ENCODE measurements at regions not wholly inside any gene's neighbourhood (a gene's known extent, or its start where the extent isn't known, plus 50 kb on each side); places are given as distances from the start of the nearest gene placed in this dataset.
A peak's percentile ranks its signal among the peaks of the same experiment; 100 is the strongest.
"Not testable (repeated sequence)": the region's sequence is repeated elsewhere in the genome, so short reads cannot be mapped to it uniquely, and the experiment has no call there.

DNA sequence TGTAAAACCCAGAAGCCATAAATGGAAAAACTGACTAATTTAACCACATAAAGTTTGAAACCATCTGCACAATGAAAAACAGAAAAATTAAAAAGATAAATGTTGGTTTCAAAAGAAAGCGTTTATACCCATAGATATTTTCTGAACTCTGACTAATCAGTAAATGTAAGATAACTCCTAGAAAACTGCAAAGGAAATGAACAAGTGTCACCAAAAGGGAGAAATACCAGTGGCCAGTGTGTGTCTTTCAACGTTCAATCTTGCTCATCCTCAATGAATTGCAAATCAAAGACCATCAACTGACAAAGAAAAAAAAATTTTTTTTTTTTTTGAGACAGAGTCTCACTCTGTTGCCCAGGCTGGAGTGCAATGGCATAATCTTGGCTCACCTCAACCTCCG, 180.1 kb downstream of the SYK start:
- DNase-seq: no peak

DNA sequence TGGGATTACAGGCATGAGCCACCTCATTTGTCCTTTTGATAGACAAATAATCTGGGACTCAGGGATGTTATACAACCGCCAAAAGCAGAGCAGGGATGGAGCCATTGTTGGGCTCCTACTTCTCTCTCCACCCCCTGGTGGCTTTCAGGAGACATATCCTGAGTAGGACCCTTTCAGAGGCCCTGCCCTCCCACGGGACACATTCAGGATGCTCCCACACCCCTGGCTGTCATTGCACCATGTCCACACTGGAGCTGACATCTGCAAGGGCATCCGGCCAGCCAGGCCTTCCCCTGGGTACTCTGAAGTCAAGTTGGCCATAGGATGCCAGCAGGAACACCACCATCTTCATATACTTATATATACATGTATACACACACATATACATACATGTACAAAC, 181.8 kb downstream of the SYK start:
- DNase-seq: no peak

DNA sequence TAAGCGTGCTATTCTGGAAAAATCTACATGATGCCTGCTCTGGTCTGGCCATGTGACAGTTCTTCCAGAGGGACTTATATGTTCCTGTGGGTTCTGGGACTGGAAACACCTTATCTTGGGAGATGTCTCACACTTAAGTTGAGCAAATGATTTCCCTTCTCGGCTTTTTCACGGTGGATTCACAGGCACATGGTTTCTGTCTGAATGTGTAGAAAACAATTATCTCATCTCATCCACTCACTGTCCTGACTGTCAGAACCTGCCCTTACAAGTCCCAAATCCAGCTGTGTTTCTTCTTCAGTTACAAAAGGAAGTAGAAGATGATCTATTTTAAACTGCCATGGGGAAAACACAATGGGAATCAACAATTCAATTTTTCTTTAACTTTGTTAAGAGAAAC, 184.0 kb downstream of the SYK start:
- no peak for DNase-seq

DNA sequence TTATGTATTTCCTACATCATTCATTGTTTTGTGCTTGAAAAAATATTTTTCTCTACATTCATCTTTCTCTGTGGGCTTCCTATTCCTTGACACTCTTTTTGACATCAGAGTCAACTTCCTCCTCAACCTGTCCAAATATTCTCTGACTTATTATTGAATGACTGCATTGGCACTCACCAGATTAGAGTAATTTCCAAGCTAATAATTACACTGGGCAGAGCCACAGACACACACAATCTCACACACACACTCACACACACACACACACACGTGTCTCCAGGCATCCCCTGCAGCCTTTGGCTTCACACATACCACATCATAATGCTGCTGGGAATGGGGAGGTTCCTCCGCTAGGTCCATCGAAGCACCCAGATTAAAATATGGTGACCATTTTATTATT, 184.5 kb downstream of the SYK start:
- DNase-seq: no peak

DNA sequence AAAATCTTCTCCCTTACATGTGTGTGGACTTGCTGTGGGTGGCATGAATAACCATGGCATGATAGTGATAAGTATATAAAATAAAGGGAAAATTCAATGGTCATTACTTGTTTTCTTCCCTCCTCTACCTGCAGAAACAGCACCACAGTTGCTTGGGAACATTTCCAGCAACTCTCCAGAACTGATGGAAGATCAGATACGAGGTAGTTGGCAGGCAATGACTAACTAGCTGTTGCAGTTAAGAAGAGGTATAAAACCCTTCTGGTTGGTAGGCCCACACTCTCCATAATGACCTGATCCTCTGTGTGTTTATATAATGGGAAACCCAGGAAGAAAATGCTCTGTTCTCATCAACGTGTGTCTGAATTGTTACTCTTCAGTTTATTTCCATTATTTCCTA, 185.9 kb downstream of the SYK start:
- no peak for DNase-seq

DNA sequence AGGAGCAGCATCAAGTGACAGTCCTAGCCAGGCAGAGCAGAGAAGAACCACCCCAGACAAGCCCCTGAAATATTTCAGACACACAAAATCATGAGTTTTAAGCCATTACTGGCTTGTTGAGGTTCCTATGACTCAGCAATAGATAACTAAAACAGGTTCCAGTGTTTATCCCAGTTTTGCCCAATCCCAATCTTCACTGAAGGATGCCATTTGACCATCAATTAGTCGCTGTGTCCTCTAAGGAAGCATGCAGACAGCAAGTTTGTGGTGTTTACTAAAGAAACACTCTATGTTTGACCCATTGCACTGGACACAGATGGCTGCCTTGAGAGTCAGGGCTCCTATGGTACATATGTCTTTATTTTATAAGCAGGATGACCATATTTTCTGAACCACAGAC, 186.7 kb downstream of the SYK start:
- no peak for DNase-seq

DNA sequence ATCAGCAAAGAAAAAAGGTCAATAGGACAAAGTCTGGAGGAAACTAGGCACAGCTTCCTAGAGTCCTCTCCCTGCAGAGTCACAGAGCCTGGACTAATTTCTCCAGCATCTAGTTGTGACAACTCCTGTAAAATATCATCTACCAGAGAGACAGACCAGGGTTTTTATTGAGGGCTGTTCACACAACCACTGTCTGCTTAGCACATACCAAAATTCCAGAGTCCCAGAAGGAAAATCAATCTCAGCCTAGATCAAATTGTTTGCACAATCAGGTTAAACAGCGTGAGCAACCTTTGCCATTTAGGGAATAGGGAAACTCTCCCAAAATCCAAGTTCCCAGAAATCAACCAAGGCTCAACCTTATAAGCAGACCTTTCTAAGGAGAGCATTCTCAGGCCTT, 190.3 kb downstream of the SYK start:
- DNase-seq: no peak

DNA sequence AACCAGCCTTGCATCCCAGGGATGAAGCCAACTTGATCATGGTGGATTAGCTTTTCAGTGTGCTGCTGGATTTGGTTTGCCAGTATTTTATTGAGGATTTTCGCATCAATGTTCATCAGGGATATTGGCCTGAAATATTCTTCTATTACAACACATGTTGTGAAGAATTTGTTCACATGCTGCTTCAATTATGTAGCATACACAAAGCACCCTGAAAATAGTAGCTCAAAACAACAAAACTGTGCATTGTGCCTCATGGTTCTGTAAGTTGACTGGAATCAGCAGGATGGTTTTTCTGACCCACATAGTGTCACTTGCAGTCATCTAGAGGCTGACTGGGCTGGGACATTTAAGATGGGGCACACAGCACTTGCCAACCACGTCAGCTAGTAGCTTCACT, 193.9 kb downstream of the SYK start:
- no peak for DNase-seq

DNA sequence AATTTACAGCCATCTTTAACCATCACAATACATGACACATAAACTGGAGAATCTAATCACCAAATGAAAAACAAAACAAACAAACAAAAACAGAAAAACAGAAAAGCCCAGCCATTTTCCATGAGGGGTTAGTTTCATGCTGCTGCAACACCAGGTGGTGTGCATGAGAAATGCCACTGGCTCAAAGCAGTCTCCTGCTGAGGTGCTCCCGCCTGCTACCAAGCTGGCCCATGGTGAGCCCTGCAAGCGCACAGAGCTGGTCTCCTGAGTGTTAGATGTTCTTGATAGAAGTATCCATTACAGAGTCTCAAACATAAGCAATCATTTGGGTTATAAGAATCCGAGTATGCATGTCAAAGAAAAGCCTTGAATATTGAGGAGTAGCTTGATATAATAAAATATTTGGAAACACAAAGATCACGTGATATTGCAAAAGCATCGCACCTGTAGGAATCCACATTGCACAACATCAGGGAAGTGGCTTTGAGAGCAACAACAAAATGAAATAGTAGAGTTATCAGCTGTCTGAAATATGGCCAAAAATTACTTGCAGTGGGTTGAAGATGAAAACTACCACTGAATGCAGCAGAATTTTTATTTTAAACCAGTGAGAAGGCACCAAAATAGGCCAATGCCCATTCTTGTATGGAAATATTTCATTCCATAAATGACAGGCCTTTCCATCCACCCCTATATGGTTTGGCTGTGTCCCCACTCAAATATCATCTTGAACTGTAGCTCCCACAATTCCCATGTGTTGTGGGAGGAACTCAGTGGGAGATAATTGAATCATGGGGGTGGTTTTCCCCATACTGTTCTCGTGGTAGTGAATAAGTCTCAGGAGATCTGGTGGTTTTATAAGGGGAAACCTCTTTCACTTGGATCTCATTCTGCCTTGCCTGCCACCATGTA, 194.8 kb downstream of the SYK start:
- no peak for DNase-seq

DNA sequence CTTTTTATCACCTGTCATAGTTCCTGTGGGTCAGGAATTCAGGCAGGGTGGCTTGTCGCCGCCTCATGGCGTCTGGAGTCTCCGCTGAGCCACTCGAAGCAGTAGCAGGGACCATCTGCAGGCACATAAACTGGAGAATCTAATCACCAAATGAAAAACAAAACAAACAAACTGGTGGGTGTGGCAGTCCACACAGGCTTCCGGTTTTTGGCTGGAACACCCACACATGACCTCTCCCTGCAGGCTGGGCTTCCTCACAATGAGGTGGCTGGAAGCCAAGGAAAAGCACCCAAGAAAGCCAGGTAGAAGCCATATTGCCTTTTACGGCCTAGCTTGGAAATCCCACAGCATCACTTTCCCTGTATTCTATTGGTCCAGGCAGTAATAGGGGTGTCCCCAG, 197.0 kb downstream of the SYK start:
- DNase-seq: peak; percentile 82

DNA sequence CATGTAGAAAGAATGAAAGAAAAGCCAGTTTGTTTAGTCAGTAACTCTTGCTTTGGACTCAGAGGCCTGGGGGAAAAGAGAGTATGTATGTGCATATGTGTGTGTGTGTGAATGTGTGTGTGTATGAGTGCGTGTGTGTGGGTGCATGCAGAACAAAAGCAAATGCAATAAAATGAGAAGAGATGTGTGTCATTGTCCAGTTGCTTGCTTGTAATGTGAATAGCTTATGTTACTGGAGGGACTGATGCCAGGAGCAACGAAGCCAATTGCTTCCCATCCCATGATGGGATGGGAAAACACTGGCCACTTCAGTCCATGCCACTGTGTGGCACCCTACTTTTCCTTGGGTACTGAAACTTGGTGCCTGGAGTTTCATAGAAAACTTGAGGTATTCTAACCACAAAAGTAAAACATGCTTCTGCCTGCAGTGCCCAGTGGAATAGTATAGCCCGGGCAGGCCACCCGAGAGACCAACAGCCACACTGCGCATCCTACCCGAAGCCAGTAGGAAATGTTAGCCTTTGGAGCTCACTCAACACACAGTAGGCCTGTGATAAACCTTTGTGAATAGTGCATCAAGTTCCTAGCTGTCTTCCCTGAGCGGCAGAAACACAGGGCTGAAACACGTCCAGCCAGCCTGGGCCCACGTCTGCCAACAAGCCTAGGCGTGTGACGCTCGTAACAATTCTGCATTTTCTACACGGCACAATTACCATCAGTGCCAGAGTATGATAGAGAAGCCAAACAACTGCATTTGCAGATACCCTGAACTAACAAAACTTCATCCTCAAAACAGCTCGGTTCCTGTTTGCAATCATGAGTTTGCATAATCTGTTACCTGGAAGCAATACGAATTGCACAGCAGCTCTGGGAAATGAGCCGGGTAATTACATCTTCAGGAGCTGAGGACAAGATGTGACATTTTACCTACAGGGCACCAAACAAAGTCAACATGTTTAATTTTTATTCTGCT, 198.1 kb downstream of the SYK start:
- DNase-seq: peak; percentile 30

DNA sequence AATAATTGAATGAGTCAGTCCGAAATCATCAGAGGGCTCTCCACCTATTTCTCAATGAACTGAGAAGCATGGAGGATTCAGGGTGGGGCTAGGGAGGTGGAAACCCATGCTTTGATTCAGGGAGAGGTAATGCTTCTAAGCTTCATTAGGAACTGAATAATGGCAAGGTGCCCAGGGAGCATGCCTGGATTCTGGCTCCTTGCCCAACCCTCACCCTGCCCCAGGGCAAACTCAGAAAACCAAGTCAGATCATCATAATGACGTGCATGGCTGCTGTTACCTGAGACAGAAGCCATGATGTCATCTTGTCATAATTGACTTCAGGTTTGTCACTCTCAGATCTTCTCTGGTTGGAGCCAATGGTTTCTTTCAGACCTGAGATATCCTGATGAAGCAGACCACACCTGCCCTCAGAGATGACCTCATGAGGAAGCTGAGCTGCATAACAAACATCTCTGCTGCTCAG, 199.6 kb downstream of the SYK start:
- DNase-seq: peak; percentile 96

DNA sequence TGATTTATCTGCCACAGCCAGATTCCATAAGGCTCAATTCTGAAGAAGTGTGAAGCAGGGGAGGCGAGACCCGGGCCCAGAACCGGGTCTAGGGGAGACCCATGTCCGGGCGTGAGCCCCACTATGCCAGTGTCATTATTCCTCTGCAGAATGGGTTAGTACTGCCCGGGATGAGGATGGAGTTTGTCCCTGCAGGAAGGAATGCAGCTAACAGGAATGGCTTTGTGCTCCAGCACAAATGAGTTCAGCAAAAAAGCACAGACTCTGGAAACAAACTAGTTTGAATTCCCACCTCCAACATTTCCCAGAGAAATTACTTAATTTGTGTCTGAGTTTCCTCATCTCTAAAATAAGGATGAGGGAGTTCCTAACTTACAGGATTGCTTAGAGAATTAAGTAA, 202.9 kb downstream of the SYK start:
- no peak for DNase-seq

DNA sequence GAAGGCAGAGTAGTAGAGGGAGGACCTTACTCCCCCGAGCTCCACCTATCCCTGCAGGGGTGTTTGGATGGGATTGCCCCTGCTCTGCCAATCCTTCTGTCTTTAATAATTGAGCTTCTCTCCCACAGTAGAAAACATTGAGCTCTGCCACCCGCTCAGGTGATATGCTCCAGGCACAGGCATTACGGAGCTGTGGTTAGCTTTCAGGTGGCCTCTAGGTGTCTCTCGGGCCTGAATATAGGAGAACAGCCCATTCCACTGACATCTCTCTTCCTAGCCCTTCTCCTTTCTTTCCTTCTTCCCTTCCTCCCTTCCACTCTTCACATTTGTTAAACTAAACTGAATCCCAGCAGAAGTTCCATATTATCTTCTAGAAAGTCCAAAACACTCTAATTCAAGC, 203.4 kb downstream of the SYK start:
- DNase-seq: no peak

DNA sequence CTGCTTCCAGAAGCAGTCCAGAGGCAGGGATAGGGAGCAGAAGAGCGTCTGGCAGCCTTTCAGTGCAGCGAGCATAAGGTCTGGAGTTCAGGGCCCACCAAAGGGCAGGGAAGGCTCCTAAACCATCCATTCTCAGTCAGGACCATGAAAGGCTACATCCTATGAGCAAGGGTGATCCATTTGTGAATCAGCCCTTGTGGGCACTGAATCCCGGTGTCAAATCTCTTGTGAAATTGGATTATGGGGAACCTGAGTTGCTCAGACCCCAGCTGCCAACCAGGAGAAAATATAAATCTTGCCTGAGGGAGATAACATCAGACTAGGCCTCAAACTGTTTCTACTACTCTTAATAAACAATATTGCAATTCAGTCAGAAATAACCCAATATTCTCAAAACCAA, 204.4 kb downstream of the SYK start:
- no peak for DNase-seq

DNA sequence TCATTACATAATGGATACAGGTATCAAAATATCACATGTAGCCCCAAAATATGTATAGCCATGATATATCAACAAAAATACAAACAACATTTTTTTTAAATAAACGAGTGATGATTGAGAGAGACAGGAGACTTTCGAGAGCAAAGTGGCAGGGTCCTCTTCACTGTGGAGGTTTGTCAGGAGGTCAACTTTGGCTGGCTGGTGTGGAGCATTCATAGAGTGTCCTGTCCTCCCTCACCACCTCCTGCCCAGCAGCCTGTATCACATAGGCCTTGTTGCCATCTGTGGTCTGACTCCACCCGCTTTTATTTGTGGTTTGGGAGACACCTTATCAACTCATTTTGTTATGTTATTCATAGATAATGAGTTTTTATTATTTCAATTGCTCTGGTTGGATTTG, 206.9 kb downstream of the SYK start:
- no peak for DNase-seq

DNA sequence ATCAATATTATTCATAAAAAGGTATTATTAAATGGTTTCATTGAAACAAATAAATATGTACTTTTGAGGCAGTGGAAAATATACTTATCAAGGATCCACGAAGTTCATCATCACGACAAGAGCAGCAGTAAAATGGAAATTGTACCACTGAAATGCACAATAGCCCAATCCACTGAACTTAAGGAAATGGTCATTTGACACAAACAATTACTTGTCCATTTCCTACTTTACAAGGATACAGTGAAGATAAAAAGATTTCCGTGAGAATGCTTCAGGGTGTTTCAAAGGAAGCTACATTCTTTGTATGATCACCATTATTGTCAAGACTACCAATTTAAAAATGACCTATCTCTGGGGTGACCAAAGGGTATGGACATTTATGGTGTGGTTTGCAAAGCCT, 210.3 kb downstream of the SYK start:
- no peak for DNase-seq

DNA sequence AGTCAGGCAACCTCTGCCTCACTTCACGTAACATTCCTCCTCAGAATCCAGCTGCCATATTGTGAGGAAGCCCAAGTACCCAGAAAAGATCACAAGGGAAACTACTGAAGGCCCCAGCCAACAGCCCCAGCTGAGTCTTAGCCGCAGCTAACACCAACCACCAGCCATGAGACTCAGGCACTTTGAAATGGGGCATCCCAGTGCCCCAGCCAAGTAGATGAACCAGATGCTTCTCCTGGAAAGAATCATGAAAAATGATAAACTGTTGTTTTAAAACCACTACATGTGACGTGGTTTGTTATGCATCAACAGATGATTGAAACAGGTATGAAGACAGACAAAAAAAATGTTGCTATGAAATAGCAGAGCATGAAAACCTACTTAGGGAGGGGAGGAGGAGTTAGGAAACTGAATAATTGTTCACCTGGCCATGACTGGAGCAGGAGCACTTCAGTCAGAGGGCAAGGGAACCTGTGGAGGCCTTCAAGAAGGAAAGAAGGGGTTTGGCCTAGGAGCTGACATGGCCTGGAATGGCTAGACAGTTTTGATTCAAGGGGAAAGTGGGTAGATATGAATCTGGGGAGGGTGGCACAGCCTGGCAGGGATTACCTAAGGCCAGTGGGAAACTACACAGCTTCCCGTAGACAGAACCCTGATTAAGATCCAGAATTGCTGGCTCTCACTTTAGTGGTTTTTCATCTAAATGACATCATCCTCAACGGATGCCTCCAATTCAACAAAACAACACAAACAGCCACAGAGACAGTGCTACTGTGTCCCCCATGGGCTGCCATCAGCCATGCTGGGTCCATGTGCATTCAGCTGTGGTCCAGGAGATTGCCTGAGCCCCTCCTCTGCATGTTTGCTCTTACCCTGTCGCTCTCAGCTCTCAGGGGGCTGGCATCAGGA, 211.6 kb downstream of the SYK start:
- no peak for DNase-seq

DNA sequence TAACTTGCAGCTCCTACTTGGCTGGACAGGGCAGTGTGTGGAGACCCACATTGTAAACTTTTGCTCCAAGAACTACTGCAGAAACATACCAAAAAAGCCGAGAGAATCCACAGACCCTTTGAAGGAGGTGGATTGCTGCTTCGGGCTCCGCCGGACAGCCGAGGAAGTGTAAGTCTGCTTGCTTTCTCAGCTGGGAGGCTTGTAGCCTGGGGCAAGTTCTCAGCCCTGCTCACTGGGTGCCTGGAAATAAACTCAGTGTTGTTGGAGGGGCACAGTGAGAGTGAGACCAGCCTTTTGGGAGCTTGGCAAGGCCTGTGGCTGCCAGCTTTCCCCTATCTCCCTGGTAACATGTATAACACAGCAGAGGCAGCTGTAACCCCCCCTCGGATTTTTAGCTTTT, 215.6 kb downstream of the SYK start:
- DNase-seq: no peak

DNA sequence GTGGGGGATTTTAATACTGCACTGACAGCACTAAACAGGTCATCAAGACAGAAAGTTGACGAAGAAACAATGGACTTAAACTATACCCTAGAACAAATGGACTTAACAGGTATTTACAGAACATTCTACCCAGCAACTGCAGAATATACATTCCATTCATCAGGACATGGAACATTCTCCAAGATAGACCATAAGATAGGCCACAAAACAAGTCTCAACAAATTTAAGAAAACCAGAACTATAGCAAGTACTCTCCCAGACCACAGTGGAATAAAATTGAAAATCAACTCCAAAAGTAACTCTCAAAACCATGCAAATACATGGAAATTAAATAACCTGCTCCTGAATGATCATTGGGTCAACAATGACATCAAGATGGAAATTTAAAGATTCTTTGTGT, 218.3 kb downstream of the SYK start:
- DNase-seq: not testable (repeated sequence)

DNA sequence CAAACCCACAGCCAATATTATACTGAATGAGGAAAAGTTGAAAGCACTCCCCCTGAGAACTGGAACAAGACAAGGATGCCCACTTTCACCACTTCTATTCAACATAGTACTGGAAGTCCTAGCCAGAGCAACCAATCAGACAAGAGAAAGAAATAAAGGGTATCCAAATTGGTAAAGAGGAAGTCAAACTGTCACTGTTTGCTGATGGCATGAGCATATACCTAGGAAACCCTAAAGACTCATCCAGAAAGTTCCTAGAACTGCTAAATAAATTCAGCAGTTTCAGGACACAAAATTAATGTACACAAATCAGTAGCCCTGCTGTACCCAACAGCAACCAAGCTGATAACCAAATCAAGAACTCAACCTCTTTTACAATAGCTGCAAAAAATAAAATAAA, 220.0 kb downstream of the SYK start:
- not testable (repeated sequence) for DNase-seq

DNA sequence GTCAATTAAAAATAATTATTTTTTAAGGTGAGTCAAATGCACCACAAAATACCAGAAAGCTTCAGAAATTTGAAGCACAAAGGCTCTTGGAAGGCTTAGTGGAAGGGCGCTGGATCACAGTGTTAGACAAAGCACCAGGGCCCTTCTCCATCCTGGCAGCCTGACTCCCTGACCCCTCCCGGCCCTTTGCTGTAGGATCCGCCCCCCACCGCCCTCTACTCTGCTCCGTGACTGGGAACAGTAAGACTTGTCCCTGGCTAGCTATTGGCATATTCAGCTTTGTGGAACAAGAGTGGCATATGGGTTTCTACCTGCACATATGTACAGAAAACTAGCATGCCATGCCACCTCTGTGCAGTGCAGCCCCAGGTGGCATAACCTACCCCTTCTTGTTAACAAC, 222.1 kb downstream of the SYK start:
- DNase-seq: no peak

DNA sequence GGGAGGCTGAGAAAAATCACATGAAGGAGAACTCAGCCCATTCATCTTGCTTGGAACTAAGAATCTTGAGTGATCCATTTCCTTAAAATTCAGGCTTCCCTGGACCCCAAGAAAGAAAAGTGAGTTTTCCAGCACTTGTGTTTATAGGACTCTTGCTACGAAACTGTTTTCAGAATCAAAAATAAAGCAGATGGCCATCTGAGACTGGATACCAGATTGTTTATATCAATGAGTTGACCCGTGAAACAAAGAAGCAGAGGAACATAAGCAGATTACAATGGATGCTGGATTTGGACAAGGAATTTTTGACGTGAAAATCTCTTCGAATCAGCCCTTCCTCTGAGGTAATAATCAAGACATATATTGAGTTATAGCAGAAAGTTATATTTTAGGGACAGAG, 223.2 kb downstream of the SYK start:
- DNase-seq: no peak
